Body of pancreas (tissue), 4 donors: ENCODE measurements at regions not wholly inside any gene's neighbourhood (a gene's known extent, or its start where the extent isn't known, plus 50 kb on each side); places are given as distances from the start of the nearest gene placed in this dataset.

ENCODE experiments used
- POLR2A ChIP-seq, 3 donors: fragments of 450-650 bp; IDR thresholded peaks; one replicate each; pipeline ENCODE4 v1.6.1; 2016; ENCODE audit warnings: antibody characterized with exemption in 3 of 3, mild to moderate bottlenecking in 2 of 3
- TF ChIP-seq, protein P1 (sequence below), 7 experiments: fragments of 450-650 bp in 4 of 7; fragments of 200-600 bp in 3 of 7; sonication (generic) in 3 of 7; IDR thresholded peaks; one replicate each; pipeline ENCODE4 v1.5.1; 2016 to 2019; ENCODE audit warnings: antibody characterized with exemption in 7 of 7

- TF ChIP-seq, protein P1, sequence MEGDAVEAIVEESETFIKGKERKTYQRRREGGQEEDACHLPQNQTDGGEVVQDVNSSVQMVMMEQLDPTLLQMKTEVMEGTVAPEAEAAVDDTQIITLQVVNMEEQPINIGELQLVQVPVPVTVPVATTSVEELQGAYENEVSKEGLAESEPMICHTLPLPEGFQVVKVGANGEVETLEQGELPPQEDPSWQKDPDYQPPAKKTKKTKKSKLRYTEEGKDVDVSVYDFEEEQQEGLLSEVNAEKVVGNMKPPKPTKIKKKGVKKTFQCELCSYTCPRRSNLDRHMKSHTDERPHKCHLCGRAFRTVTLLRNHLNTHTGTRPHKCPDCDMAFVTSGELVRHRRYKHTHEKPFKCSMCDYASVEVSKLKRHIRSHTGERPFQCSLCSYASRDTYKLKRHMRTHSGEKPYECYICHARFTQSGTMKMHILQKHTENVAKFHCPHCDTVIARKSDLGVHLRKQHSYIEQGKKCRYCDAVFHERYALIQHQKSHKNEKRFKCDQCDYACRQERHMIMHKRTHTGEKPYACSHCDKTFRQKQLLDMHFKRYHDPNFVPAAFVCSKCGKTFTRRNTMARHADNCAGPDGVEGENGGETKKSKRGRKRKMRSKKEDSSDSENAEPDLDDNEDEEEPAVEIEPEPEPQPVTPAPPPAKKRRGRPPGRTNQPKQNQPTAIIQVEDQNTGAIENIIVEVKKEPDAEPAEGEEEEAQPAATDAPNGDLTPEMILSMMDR (IDR thresholded peaks at IDR 0.05) = no peak
- no peak for TF ChIP-seq POLR2A (IDR thresholded peaks at IDR 0.05)
Measured at GRCh38 chr5:15014809-15015208, 143.2 kb upstream of the ANKH start.
